ENCODE measurements at regions not wholly inside any gene's neighbourhood (a gene's known extent, or its start where the extent isn't known, plus 50 kb on each side); places are given as distances from the start of the nearest gene placed in this dataset.

GRCh38 chr5:118173340-118173739 lies 815.0 kb downstream of the DTWD2 start:
- no peak for TF ChIP-seq CTCF (IDR thresholded peaks at IDR 0.05; ENCODE audit: low read depth, low read length)
- no peak overlapping the region for H3K4me3 ChIP-seq (ENCODE audit: low read depth, low read length)

- H3K4me3 ChIP-seq (ENCODE audit: low read depth, low read length): no peak overlapping the region
- no peak for TF ChIP-seq CTCF (IDR thresholded peaks at IDR 0.05; ENCODE audit: low read depth, low read length)
Observed at GRCh38 chr5:118165619-118166018, 822.7 kb downstream of the DTWD2 start.

- no peak overlapping the region for H3K4me3 ChIP-seq (ENCODE audit: low read depth, low read length)
- TF ChIP-seq CTCF (IDR thresholded peaks at IDR 0.05; ENCODE audit: low read depth, low read length): no peak
Observed at GRCh38 chr5:118156181-118156580, 832.2 kb downstream of the DTWD2 start.

- no peak for TF ChIP-seq CTCF (IDR thresholded peaks at IDR 0.05; ENCODE audit: low read depth, low read length)
- no peak overlapping the region for H3K4me3 ChIP-seq (ENCODE audit: low read depth, low read length)
Observed at GRCh38 chr5:118146824-118147223, 841.5 kb downstream of the DTWD2 start.

- TF ChIP-seq CTCF (IDR thresholded peaks at IDR 0.05; ENCODE audit: low read depth, low read length): no peak
- H3K4me3 ChIP-seq (ENCODE audit: low read depth, low read length): no peak overlapping the region
Observed at GRCh38 chr5:118144540-118144939, 843.8 kb downstream of the DTWD2 start.

GRCh38 chr5:118139361-118139760 lies 849.0 kb downstream of the DTWD2 start:
- no peak for TF ChIP-seq CTCF (IDR thresholded peaks at IDR 0.05; ENCODE audit: low read depth, low read length)

GRCh38 chr5:118126159-118126558 lies 862.2 kb downstream of the DTWD2 start:
- no peak for TF ChIP-seq CTCF (IDR thresholded peaks at IDR 0.05; ENCODE audit: low read depth, low read length)
- H3K4me3 ChIP-seq (ENCODE audit: low read depth, low read length): no peak overlapping the region

More at GRCh38 chr5:118139361-118139760, 849.0 kb downstream of the DTWD2 start:
- no peak overlapping the region for H3K4me3 ChIP-seq (ENCODE audit: low read depth, low read length)

Data from WI38 (cell line).